Sigmoid colon (tissue), 6 donors: ENCODE measurements at regions not wholly inside any gene's neighbourhood (a gene's known extent, or its start where the extent isn't known, plus 50 kb on each side); places are given as distances from the start of the nearest gene placed in this dataset.
"Not testable (repeated sequence)": the region's sequence is repeated elsewhere in the genome, so short reads cannot be mapped to it uniquely, and the experiment has no call there.

Experiments used
- DNase-seq: peaks from one replicate; pipeline ENCODE4 v3.0.0-alpha.2; 2019
- H3K27ac ChIP-seq, 4 donors: fragments of 200-600 bp; sonication (generic); one replicate each; pipeline ENCODE4 v1.5.1; 2016 to 2019; ENCODE audit warnings: mild to moderate bottlenecking in 1 of 4
- H3K27me3 ChIP-seq, 3 donors: fragments of 200-600 bp; sonication (generic); one replicate each; pipeline ENCODE4 v1.5.1; 2019; ENCODE audit warnings: mild to moderate bottlenecking in 1 of 3
- H3K36me3 ChIP-seq, 4 donors: fragments of 200-600 bp; sonication (generic); one replicate each; pipeline ENCODE4 v1.5.1; 2016 to 2019
- H3K4me1 ChIP-seq, 4 donors: fragments of 200-600 bp; sonication (generic); one replicate each; pipeline ENCODE4 v1.5.1; 2017 to 2019
- H3K4me3 ChIP-seq, 4 donors: fragments of 200-600 bp; sonication (generic); one replicate each; pipeline ENCODE4 v1.5.1; 2017 to 2019; ENCODE audit warnings: mild to moderate bottlenecking in 2 of 4, moderate library complexity in 1 of 4
- H3K9me3 ChIP-seq, 4 donors: fragments of 200-600 bp in 3 of 4; sonication (generic) in 3 of 4; one replicate each; pipeline versions ENCODE4 v1.5.1 to v1.6.1; 2013 to 2019
- CTCF ChIP-seq, 4 experiments: fragments of 450-650 bp in 3 of 4; fragments of 200-600 bp in 1 of 4; IDR thresholded peaks; one replicate each; pipeline ENCODE4 v1.5.1; 2016 to 2019; ENCODE audit warnings: antibody characterized with exemption in 4 of 4, mild to moderate bottlenecking in 3 of 4, moderate library complexity in 2 of 4
- EP300 ChIP-seq, 4 donors: sonication (generic); formaldehyde crosslinking; IDR thresholded peaks; one replicate each; pipeline ENCODE4 v1.6.1; 2017; ENCODE audit warnings: antibody characterized with exemption in 4 of 4
- POLR2A ChIP-seq, 2 donors: fragments of 450-650 bp; IDR thresholded peaks; one replicate each; pipeline ENCODE4 v1.6.1; 2016; ENCODE audit warnings: antibody characterized with exemption in 2 of 2, mild to moderate bottlenecking in 2 of 2, moderate library complexity in 2 of 2
- POLR2AphosphoS5 ChIP-seq, 4 donors: sonication (generic); formaldehyde crosslinking; IDR thresholded peaks; one replicate each; pipeline ENCODE4 v1.6.1; 2017; ENCODE audit warnings: antibody characterized with exemption in 4 of 4
- WGBS, 2 donors: extraction: QIAGEN DNeasy Blood & Tissue Kit; methylation state at CpG; one replicate each; pipeline ENCODE4 v1.1.7; 2013; 5-methylcytosine and 5-hydroxymethylcytosine counted together
- intact Hi-C: fragments of 100-400 bp; cut with DNase I; formaldehyde crosslinking; loops from one replicate; pipeline ENCODE4 v1.15.1; 2023
- donor health status: healthy with polysubstance abuse.
- donor health status: healthy.

- 79 to 80% methylated on average over 6 of the region's 6 CpGs for WGBS, 2 donors
- H3K36me3 ChIP-seq, result no peaks in the 10 kb centered on the region
- no peaks in the 10 kb centered on the region for H3K9me3 ChIP-seq
- intact Hi-C loops, result loop anchor here (5.0 kb wide), 1 partner anchor 50 kb away; no protein-coding TSS in a partner anchor
- TF ChIP-seq POLR2AphosphoS5 (IDR thresholded peaks at IDR 0.05) (no peak), POLR2A (IDR thresholded peaks at IDR 0.05) (no peak), CTCF (IDR thresholded peaks at IDR 0.05) (no peak), EP300 (IDR thresholded peaks at IDR 0.05) (no peak)
- H3K27ac ChIP-seq, result no peak overlapping the region
- H3K27me3 ChIP-seq, result no peaks in the 10 kb centered on the region
- no peak overlapping the region for H3K4me3 ChIP-seq
- peaks cover 0 to 7% (median 3%) of the 10 kb centered on the region in 4 donors for H3K4me1 ChIP-seq
- no peak for DNase-seq
Observed at GRCh38 chr10:117492504-117492903, 50.0 kb upstream of the EMX2 start.

GRCh38 chr10:117488004-117488403 is 54.5 kb upstream of the EMX2 start:
- Histone ChIP-seq H3K9me3 (no peaks in the 10 kb centered on the region), H3K4me1 (no peaks in the 10 kb centered on the region), H3K4me3 (no peak overlapping the region), H3K36me3 (no peaks in the 10 kb centered on the region), H3K27me3 (no peaks in the 10 kb centered on the region), H3K27ac (no peak overlapping the region)
- WGBS, 2 donors, result 16 to 65% methylated on average over 7 of the region's 7 CpGs
- DNase-seq, result no peak
- TF ChIP-seq CTCF (IDR thresholded peaks at IDR 0.05) (no peak), EP300 (IDR thresholded peaks at IDR 0.05) (no peak), POLR2AphosphoS5 (IDR thresholded peaks at IDR 0.05) (no peak), POLR2A (IDR thresholded peaks at IDR 0.05) (no peak)
- intact Hi-C loops, result no loop called here

- WGBS, 2 donors, result 96% methylated on average over 4 of the region's 4 CpGs
- intact Hi-C loops, result no loop called here
- no peak overlapping the region for H3K4me3 ChIP-seq
- DNase-seq, result no peak
- no peaks in the 10 kb centered on the region for H3K27me3 ChIP-seq
- H3K27ac ChIP-seq, result no peak overlapping the region
- no peaks in the 10 kb centered on the region for H3K36me3 ChIP-seq
- TF ChIP-seq POLR2AphosphoS5 (IDR thresholded peaks at IDR 0.05) (no peak), EP300 (IDR thresholded peaks at IDR 0.05) (no peak), POLR2A (IDR thresholded peaks at IDR 0.05) (no peak), CTCF (IDR thresholded peaks at IDR 0.05) (no peak)
- no peaks in the 10 kb centered on the region for H3K9me3 ChIP-seq
- no peaks in the 10 kb centered on the region for H3K4me1 ChIP-seq
Observed at GRCh38 chr10:117486606-117487005, 55.9 kb upstream of the EMX2 start.

GRCh38 chr10:117483056-117483590 is 59.4 kb upstream of the EMX2 start:
- peaks cover 0 to 4% (median 0%) of the 10 kb centered on the region in 4 donors for H3K4me1 ChIP-seq
- no peaks in the 10 kb centered on the region for H3K27me3 ChIP-seq
- TF ChIP-seq EP300 (IDR thresholded peaks at IDR 0.05) (no peak), POLR2AphosphoS5 (IDR thresholded peaks at IDR 0.05) (no peak), POLR2A (IDR thresholded peaks at IDR 0.05) (no peak), CTCF (IDR thresholded peaks at IDR 0.05) (no peak)
- no peaks in the 10 kb centered on the region for H3K9me3 ChIP-seq
- no peak overlapping the region for H3K4me3 ChIP-seq
- no peak for DNase-seq
- no peak overlapping the region for H3K27ac ChIP-seq
- intact Hi-C loops, result loop anchor here (5.0 kb wide), 1 partner anchor 266 kb away; no protein-coding TSS in a partner anchor
- H3K36me3 ChIP-seq, result no peaks in the 10 kb centered on the region
- 82 to 83% methylated on average over 5 of the region's 5 CpGs for WGBS, 2 donors

GRCh38 chr10:117481011-117481410 is 61.5 kb upstream of the EMX2 start:
- H3K36me3 ChIP-seq, DNase-seq, H3K9me3 ChIP-seq, H3K4me3 ChIP-seq, H3K27me3 ChIP-seq, H3K27ac ChIP-seq: not testable (repeated sequence)
- 85 to 87% methylated on average over 6 of the region's 6 CpGs for WGBS, 2 donors
- H3K4me1 ChIP-seq, result peaks cover 0 to 25% (median 20%) of the 10 kb centered on the region in 4 donors
- intact Hi-C loops, result loop anchor here (5.0 kb wide), 1 partner anchor 264 kb away; no protein-coding TSS in a partner anchor
